ENCODE measurements at regions not wholly inside any gene's neighbourhood (a gene's known extent, or its start where the extent isn't known, plus 50 kb on each side); places are given as distances from the start of the nearest gene placed in this dataset.
A peak's percentile ranks its signal among the peaks of the same experiment; 100 is the strongest.
"Not testable (repeated sequence)": the region's sequence is repeated elsewhere in the genome, so short reads cannot be mapped to it uniquely, and the experiment has no call there.

DNA sequence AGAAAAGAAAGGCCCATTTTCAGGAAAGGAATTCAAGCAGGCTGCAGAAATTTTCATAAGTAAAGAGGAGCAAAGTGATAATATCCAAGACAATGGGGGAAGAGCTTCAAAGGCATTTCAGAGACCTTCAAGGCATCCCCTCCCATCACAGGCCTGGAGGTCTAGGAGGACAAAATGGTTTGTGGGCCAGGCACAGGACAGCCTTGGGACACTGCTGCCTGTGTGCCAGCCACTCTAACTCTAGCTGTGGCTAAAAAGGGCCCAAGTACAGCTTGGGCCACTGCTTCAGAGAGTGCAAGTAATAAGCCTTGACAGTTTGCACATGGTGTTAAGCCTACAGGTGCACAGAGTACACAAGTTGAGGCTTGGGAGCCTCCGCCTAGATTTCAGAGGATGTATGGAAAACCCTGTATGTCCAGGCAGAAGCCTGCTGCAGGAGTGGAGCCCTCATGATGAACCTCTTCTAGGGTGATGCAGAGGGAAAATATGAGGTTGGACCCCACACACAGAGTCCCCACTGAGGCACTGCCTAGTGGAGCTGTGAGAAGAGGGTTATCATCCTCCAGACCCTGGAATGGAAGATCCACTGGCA lies 51.8 kb upstream of the ZSWIM5 start:
- DNase-seq: no peak

DNA sequence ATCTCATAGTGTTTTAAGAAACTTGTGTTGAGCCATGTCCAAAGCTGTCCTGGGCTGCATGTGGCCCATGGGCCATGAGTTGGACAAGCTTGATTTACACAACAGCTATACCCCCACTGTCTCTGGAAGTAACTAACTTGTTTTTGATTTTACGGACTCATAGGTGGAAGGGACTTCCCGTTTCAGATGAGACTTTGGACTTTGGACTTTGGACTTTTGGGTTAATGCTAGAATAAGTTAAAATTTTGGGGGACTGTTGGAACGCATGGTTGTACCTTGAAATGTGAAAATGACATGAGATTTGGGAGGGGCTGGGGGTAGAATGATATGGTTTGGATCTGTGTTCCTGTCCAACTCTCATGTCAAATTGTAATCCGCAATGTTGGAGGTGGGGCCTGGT lies 52.6 kb upstream of the ZSWIM5 start:
- DNase-seq: no peak

DNA sequence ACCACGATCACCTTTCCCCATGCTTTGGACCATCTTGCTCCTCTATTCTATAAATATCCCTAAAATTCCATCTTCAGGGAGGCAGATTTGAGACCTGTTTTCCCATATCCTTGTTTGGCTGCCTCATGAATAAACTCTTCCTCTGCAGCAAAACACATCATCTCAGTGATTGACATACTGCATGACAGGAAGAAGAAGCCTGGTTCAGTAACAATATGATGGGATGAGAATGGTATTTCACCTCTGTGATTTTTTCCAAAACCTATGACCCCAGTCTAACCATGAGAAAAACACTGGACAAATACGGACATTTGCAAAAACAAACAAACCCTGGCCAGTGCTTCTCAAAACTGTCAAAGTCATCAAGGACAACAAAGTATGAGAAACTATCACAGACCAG lies 53.8 kb upstream of the ZSWIM5 start:
- DNase-seq: no peak

DNA sequence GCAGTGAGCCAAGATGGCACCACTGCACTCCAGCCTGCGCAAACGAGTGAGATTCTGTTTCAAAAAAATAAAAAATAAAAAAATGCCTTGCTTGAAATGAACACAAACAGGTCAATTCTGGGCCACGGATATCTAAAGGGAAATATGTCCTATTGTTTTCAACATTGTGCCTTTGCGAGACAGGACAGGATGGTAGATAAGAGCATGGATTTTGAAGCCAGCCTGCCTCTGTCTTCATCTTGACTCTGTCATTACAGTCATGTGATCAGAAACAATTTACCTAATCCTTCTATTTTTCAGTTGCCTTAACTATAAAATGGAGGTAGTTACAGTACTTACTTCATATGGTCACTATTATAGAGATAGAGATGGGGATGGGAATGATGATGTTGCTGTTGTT lies 56.7 kb upstream of the ZSWIM5 start:
- DNase-seq: no peak

DNA sequence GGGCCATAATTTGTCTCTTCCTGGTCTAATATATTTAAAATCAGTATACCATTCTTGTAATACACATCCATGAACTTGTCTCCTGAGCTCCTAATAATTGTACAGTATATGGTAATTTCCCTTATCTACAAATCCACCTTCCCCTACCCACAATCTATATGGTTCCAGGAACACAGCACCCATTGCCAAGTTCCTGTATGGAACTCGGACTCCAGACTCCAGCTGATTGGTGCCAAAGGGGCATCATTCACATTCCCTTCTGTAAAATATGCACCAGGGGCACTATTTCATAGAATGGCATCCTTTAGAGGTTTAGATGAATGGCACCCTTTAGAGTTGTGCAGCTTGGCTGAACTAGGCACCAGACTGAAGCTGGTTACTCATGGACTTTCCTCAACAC lies 58.8 kb upstream of the ZSWIM5 start:
- DNase-seq: no peak

DNA sequence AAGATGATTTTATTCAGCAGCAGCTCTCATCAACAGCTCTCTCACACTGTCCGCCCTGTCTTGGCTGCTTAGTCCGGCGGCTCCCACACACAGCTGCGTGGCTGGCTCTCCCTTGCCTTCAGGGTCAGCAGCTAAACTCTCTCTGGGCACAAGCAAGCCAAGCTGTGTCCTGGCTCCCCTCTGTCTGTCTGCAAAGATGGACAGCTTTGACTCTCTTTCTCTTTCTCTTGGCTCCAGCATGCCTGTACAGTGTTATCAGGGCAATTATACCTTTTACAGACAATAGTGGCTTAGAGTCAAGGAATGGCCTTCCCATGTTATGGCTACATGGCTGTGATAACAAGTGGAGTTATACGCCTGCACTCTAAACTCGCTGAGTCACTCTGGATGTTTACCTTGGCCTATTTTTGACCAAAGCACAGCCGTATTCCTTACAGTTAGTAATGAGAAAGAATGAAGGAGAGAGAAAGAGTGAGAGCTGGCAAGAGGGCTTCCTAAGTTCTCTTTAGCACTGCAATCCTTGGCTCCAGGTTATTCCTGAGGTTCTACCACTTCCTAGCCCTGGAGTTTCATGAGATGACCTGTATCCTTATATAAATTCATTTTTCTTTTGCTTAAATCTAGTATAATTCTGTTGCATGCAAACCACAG lies 59.9 kb upstream of the ZSWIM5 start:
- DNase-seq: no peak

DNA sequence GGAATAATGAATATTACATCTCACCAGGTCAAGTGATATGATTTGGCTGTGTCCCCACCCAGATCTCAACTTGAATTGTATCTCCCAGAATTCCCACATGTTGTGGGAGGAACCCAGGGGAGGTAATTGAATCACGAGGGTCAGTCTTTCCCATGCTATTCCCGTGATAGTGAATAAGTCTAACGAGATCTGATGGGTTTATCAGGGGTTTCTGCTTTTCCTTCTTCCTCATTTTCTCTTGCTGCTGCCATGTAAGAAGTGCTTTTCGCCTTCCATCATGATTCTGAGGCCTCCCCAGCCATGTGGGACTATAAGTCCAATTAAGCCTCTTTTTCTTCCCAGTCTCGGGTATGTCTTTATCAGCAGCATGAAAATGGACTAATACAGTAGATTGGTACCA lies 58.4 kb upstream of the HPDL start:
- not testable (repeated sequence) for DNase-seq

DNA sequence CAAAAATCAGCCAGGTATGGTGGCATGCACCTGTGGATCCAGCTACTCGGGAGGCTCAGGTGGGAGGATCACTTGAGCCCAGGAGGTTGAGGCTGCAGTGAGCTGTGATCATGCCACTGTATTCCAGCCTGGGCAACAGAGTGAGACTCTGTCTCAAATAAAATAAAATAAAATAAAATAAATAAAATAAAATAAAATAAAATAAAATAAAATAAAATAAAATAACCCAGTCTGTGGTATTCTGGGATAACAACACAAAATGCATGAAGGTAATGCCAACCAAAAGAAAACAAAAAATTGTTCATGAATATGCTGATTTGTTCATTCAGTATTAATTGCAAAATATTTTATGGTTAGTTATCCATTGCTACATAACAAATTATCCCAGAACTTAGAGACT lies 54.4 kb upstream of the HPDL start:
- not testable (repeated sequence) for DNase-seq

DNA sequence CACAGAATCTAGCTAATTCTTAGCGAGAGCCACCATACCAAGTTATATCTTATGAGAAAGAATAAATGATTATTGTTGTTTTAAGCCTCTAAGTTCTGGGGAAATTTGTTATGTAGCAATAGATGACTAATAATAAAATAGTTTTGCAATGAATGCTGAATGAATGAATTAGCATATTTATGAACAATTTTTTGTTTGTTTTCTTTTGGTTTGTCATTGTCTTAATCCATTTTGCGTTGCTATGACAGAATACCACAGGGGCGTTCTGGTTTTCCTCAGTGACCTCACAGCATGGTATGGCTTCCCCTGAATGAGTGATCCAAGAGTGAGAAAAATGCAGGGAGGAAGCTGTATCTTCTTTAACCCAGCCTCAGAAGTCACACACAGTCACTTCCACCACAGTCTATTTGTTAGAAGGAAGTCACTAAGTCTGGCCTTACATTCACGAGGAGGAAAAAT lies 53.8 kb upstream of the HPDL start:
- no peak for DNase-seq

DNA sequence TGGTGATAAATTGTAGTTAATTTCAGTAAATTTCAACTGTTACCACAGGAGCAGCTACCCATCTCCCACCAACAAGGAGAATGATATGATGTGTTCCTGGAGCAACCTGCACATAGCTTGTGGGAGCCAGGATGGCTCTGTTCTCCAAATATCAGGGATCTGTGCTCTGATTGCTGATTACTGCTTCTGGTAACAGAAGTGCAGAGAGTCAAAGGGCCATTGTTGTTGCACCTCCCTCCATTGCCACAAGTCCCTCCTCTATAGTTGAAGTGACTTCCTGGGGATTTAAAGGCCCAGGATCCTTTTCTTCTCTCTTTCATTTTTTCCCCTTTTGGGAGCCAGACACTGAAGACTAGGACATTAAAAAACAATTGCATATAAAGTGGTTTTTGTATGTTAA lies 51.6 kb upstream of the HPDL start:
- DNase-seq: peak; percentile 14

Measured in midbrain (tissue), 1 donor.